HFFc6 (cell line): ENCODE measurements at regions not wholly inside any gene's neighbourhood (a gene's known extent, or its start where the extent isn't known, plus 50 kb on each side); places are given as distances from the start of the nearest gene placed in this dataset.

Experiments
- DNase-seq: peaks from one replicate; pipeline ENCODE4 v3.0.0-alpha.2; 2018
- H3K27ac Mint-ChIP-seq: 2 replicates; pipeline ENCODE4 v1.8.0; 2020; ENCODE audit warnings: mild to moderate bottlenecking, mixed read lengths
- H3K27me3 Mint-ChIP-seq: 2 replicates; pipeline ENCODE4 v1.8.0; 2021; ENCODE audit warnings: mild to moderate bottlenecking, moderate library complexity, mixed read lengths; ENCODE audit not compliant: insufficient read depth
- H3K36me3 Mint-ChIP-seq: 2 replicates; pipeline ENCODE4 v1.8.0; 2021; ENCODE audit warnings: low read depth, mixed read lengths
- H3K4me1 Mint-ChIP-seq: 2 replicates; pipeline ENCODE4 v1.8.0; 2020; ENCODE audit warnings: low read depth, mixed read lengths
- H3K4me3 Mint-ChIP-seq: 2 replicates; pipeline ENCODE4 v1.8.0; 2020; ENCODE audit warnings: mild to moderate bottlenecking, moderate library complexity, mixed read lengths
- H3K9me3 Mint-ChIP-seq: 2 replicates; pipeline ENCODE4 v1.8.0; 2020; ENCODE audit warnings: mild to moderate bottlenecking, mixed read lengths
- CTCF ChIP-seq: fragments of 200-600 bp; sonication (generic); IDR thresholded peaks from 2 replicates; pipeline ENCODE4 v1.5.0; 2021; ENCODE audit warnings: antibody characterized with exemption, mild to moderate bottlenecking

- TF ChIP-seq CTCF = no peak
- Mint-ChIP-seq H3K4me1 (peaks cover 12% of the 10 kb centered on the region), H3K4me3 (no peak overlapping the region), H3K36me3 (peaks cover 14% of the 10 kb centered on the region), H3K27ac (no peak overlapping the region), H3K27me3 (peaks cover 1% of the 10 kb centered on the region; the same call in 1 of the 2 replicates), H3K9me3 (peaks cover 6% of the 10 kb centered on the region; the same call in 1 of the 2 replicates)
- no peak for DNase-seq
Observed at GRCh38 chr9:636931-637591, 204.4 kb upstream of the DMRT1 start.

- peaks cover 6% of the 10 kb centered on the region; the same call in 1 of the 2 replicates for H3K9me3 Mint-ChIP-seq
- DNase-seq = no peak
- H3K27ac Mint-ChIP-seq = no peak overlapping the region
- TF ChIP-seq CTCF = no peak
- peaks cover 8% of the 10 kb centered on the region for H3K4me1 Mint-ChIP-seq
- H3K36me3 Mint-ChIP-seq = peaks cover 14% of the 10 kb centered on the region
- no peak overlapping the region for H3K4me3 Mint-ChIP-seq
- peaks cover 1% of the 10 kb centered on the region; the same call in 1 of the 2 replicates for H3K27me3 Mint-ChIP-seq
Observed at GRCh38 chr9:638152-638551, 203.3 kb upstream of the DMRT1 start.

- H3K27ac Mint-ChIP-seq = no peak overlapping the region
- no peak for TF ChIP-seq CTCF
- peaks cover 4% of the 10 kb centered on the region for H3K4me1 Mint-ChIP-seq
- no peaks in the 10 kb centered on the region for H3K36me3 Mint-ChIP-seq
- no peak for DNase-seq
- H3K27me3 Mint-ChIP-seq = peaks cover 1% of the 10 kb centered on the region; the same call in 1 of the 2 replicates
- H3K4me3 Mint-ChIP-seq = no peak overlapping the region
- no peaks in the 10 kb centered on the region for H3K9me3 Mint-ChIP-seq
Observed at GRCh38 chr9:642014-642413, 199.5 kb upstream of the DMRT1 start.

GRCh38 chr9:643966-644365 is 197.5 kb upstream of the DMRT1 start:
- no peak overlapping the region for H3K4me3 Mint-ChIP-seq
- peaks cover 1% of the 10 kb centered on the region; the same call in 1 of the 2 replicates for H3K27me3 Mint-ChIP-seq
- peaks cover under 1% of the 10 kb centered on the region; the same call in 1 of the 2 replicates for H3K4me1 Mint-ChIP-seq
- no peak for DNase-seq
- no peaks in the 10 kb centered on the region for H3K36me3 Mint-ChIP-seq
- no peak overlapping the region for H3K27ac Mint-ChIP-seq
- TF ChIP-seq CTCF = no peak
- no peaks in the 10 kb centered on the region for H3K9me3 Mint-ChIP-seq

GRCh38 chr9:647522-647921 is 194.0 kb upstream of the DMRT1 start:
- H3K27ac Mint-ChIP-seq = no peak overlapping the region
- no peaks in the 10 kb centered on the region for H3K9me3 Mint-ChIP-seq
- TF ChIP-seq CTCF = no peak
- DNase-seq = no peak
- H3K4me3 Mint-ChIP-seq = no peak overlapping the region
- no peaks in the 10 kb centered on the region for H3K27me3 Mint-ChIP-seq
- peaks cover 19% of the 10 kb centered on the region for H3K4me1 Mint-ChIP-seq
- no peaks in the 10 kb centered on the region for H3K36me3 Mint-ChIP-seq
